K562 (cell line): ENCODE measurements at regions not wholly inside any gene's neighbourhood (a gene's known extent, or its start where the extent isn't known, plus 50 kb on each side); places are given as distances from the start of the nearest gene placed in this dataset.
A peak's percentile ranks its signal among the peaks of the same experiment; 100 is the strongest.

Source experiments
- ATF4 ChIP-seq: fragments of 450-650 bp; formaldehyde crosslinking; IDR thresholded peaks from 2 replicates; pipeline ENCODE4 v1.4.0; 2022; ENCODE audit warnings: mild to moderate bottlenecking, moderate library complexity
- CREM ChIP-seq: IDR thresholded peaks from 2 replicates; pipeline ENCODE4 v1.6.1; 2014; ENCODE audit warnings: antibody characterized with exemption, low read depth
- ETS2 ChIP-seq: IDR thresholded peaks from 2 replicates; pipeline ENCODE4 v1.6.1; 2016; ENCODE audit warnings: borderline replicate concordance, missing genetic modification characterization, mild to moderate bottlenecking, moderate library complexity, missing compliant biosample characterization; ENCODE audit not compliant: poor library complexity, severe bottlenecking
- MGA ChIP-seq: fragments of 450-650 bp; IDR thresholded peaks from 2 replicates; pipeline ENCODE4 v1.6.1; 2016; ENCODE audit warnings: mild to moderate bottlenecking, moderate library complexity
- NR2C2 ChIP-seq, 2 experiments: fragments of 200-800 bp in 1 of 2; sonication (Bioruptor generic) in 1 of 2; sonication (generic) in 1 of 2; formaldehyde crosslinking in 1 of 2; IDR thresholded peaks; 2 replicates each; pipeline versions ENCODE4 v1.6.1 to v1.8.0; 2016 to 2022; ENCODE audit warnings: mild to moderate bottlenecking in 1 of 2, missing compliant biosample characterization in 1 of 2, missing genetic modification characterization in 1 of 2, missing genetic modification reagents in 1 of 2
- PRMT5 ChIP-seq: sonication (generic); formaldehyde crosslinking; IDR thresholded peaks from 2 replicates; pipeline ENCODE4 v1.5.0; 2020; ENCODE audit warnings: missing genetic modification reagents
- RBM22 ChIP-seq: fragments of 200-400 bp; formaldehyde crosslinking; IDR thresholded peaks from 2 replicates; pipeline ENCODE4 v1.6.1; 2018; ENCODE audit warnings: low read length, low read depth; ENCODE audit not compliant: poor library complexity, severe bottlenecking
- SFPQ ChIP-seq: fragments of 200-400 bp; formaldehyde crosslinking; IDR thresholded peaks from 2 replicates; pipeline ENCODE4 v1.6.1; 2017; ENCODE audit warnings: mild to moderate bottlenecking, low read depth, low read length, moderate library complexity
- TAL1 ChIP-seq: fragments of 450-650 bp; IDR thresholded peaks from 2 replicates; pipeline ENCODE4 v1.6.1; 2016; ENCODE audit warnings: mild to moderate bottlenecking
- TGIF2 ChIP-seq: sonication (generic); formaldehyde crosslinking; IDR thresholded peaks from 2 replicates; pipeline ENCODE4 v1.8.1; 2022; ENCODE audit warnings: mild to moderate bottlenecking, missing genetic modification reagents, moderate library complexity
- ZFP36 ChIP-seq: fragments of 150-350 bp; IDR thresholded peaks from 2 replicates; pipeline ENCODE4 v1.6.1; 2018; ENCODE audit warnings: low read length, low read depth; ENCODE audit not compliant: partially characterized antibody
- ZFX ChIP-seq: sonication (generic); formaldehyde crosslinking; IDR thresholded peaks from 2 replicates; pipeline ENCODE4 v1.8.0; 2022; ENCODE audit warnings: mild to moderate bottlenecking, missing genetic modification reagents, moderate library complexity

GRCh38 chr6:90403489-90404381 is 107.1 kb upstream of the BACH2 start (continued):
- TF ChIP-seq MGA (peak; percentile 82), PRMT5 (CRISPR knock-in tag) (no peak), ZFX (peak; percentile 27; the same call in 1 of the 2 replicates), TAL1 (peak; percentile 57), ETS2 (tag) (no peak), CREM (peak; percentile 72), TGIF2 (CRISPR knock-in tag) (no peak), NR2C2 (CRISPR knock-in tag; IDR thresholded peaks at IDR 0.05) (no peak), NR2C2 (tag; IDR thresholded peaks at IDR 0.05) (peak; percentile 18; the same call in 1 of the 2 replicates), ATF4 (CRISPR knock-in tag) (peak; percentile 72; the same call in 1 of the 2 replicates), RBM22 (no peak), SFPQ (no peak), ZFP36 (peak; percentile 41)
